H1 (cell line): ENCODE measurements at regions not wholly inside any gene's neighbourhood (a gene's known extent, or its start where the extent isn't known, plus 50 kb on each side); places are given as distances from the start of the nearest gene placed in this dataset.

Source experiments
- CTCF ChIA-PET: fragments of 300-600 bp; sonication (Branson Sonifier 250); formaldehyde crosslinking; loops from one replicate; lab custom pipeline; 2021; ENCODE audit not compliant: partially characterized antibody; lab: Charles Lee
- POLR2A ChIA-PET: fragments of 300-600 bp; sonication (Branson Sonifier 250); formaldehyde crosslinking; loops from one replicate; lab custom pipeline; 2021; ENCODE audit warnings: inconsistent platforms; ENCODE audit not compliant: partially characterized antibody; lab: Charles Lee
- DNase-seq, 2 experiments: peaks; one replicate each; pipeline versions ENCODE4 v3.0.0 to v3.0.0-alpha.2; 2010 to 2022; ENCODE audit warnings: low spot score in 2 of 2, low read depth in 1 of 2, mixed read lengths in 1 of 2
- FAIRE-seq: peaks from 2 replicates; lab custom pipeline; 2011; peaks lifted over from hg19 to GRCh38; lab: Jason Lieb, UNC
- H2AFZ ChIP-seq: 2 replicates; pipeline ENCODE4 v1.8.1; 2012; ENCODE audit warnings: low read length, inconsistent platforms
- H2AK5ac ChIP-seq: 2 replicates; pipeline ENCODE4 v1.6.1; 2013; ENCODE audit warnings: low read depth, low read length
- H2BK120ac ChIP-seq: replicated peaks from 2 replicates; pipeline ENCODE3; 2013; ENCODE audit warnings: low read depth, low read length, inconsistent platforms
- H2BK12ac ChIP-seq: 2 replicates; pipeline ENCODE4 v1.6.1; 2013; ENCODE audit warnings: low read depth, low read length
- H2BK15ac ChIP-seq: 2 replicates; pipeline ENCODE4 v1.6.1; 2013; ENCODE audit warnings: low read length
- H2BK20ac ChIP-seq: 2 replicates; pipeline ENCODE4 v1.6.1; 2013; ENCODE audit warnings: low read length
- H2BK5ac ChIP-seq: 2 replicates; pipeline ENCODE4 v1.6.1; 2013; ENCODE audit warnings: low read depth, low read length
- H3K14ac ChIP-seq: 2 replicates; pipeline ENCODE4 v1.6.1; 2013; ENCODE audit warnings: inconsistent platforms; ENCODE audit not compliant: insufficient read length
- H3K18ac ChIP-seq: 2 replicates; pipeline ENCODE4 v1.6.1; 2013; ENCODE audit warnings: low read length; ENCODE audit errors: extremely low read depth
- H3K23ac ChIP-seq: 2 replicates; pipeline ENCODE4 v1.6.1; 2013; ENCODE audit warnings: inconsistent platforms; ENCODE audit not compliant: insufficient read length
- H3K23me2 ChIP-seq: 2 replicates; pipeline ENCODE4 v1.6.1; 2013; ENCODE audit warnings: low read depth, low read length
- H3K27ac ChIP-seq: 2 replicates; pipeline ENCODE4 v1.6.1; 2011; ENCODE audit warnings: low read depth, low read length, inconsistent platforms
- H3K27me3 ChIP-seq, 4 experiments: replicated peaks in 1 of 4; 1 replicate in 1 of 4; 2 replicates in 3 of 4; pipeline versions ENCODE4 v1.6.1 to v1.8.1; 2011 to 2013; ENCODE audit warnings: low read length in 3 of 4, mild to moderate bottlenecking in 3 of 4, inconsistent platforms in 2 of 4, mixed read lengths in 2 of 4, moderate library complexity in 1 of 4; ENCODE audit not compliant: control insufficient read depth in 3 of 4, insufficient read depth in 3 of 4; ENCODE audit errors: extremely low read depth in 1 of 4
- H3K36me3 ChIP-seq, 4 experiments: 2 replicates each; pipeline versions ENCODE4 v1.6.1 to v1.8.1; 2011 to 2013; ENCODE audit warnings: mild to moderate bottlenecking in 4 of 4, low read length in 3 of 4, moderate library complexity in 2 of 4, control low read depth in 1 of 4, inconsistent platforms in 1 of 4; ENCODE audit not compliant: insufficient read depth in 4 of 4, control insufficient read depth in 2 of 4
- H3K4ac ChIP-seq: replicated peaks from 2 replicates; pipeline ENCODE3; 2013; ENCODE audit warnings: low read length, low read depth, mixed read lengths, inconsistent platforms; ENCODE audit not compliant: insufficient read length
- H3K4me1 ChIP-seq, 4 experiments: replicated peaks in 1 of 4; 1 replicate in 1 of 4; 2 replicates in 3 of 4; pipeline versions ENCODE4 v1.6.1 to v1.8.1; 2011 to 2013; ENCODE audit warnings: low read length in 3 of 4, inconsistent platforms in 2 of 4, mixed read lengths in 1 of 4; ENCODE audit not compliant: insufficient read depth in 4 of 4, control insufficient read depth in 3 of 4
- H3K4me2 ChIP-seq, 2 experiments: 2 replicates each; pipeline versions ENCODE4 v1.6.1 to v1.8.1; 2011 to 2013; ENCODE audit warnings: low read depth in 2 of 2, low read length in 2 of 2, control low read depth in 1 of 2, inconsistent platforms in 1 of 2, mild to moderate bottlenecking in 1 of 2; ENCODE audit not compliant: insufficient read depth in 1 of 2
- H3K4me3 ChIP-seq, 4 experiments: fragments of 200-600, 300-600 bp in 1 of 4; sonication (generic), shearing (Covaris generic), sonication (Bioruptor Twin) in 1 of 4; 2 replicates each; pipeline versions ENCODE4 v1.5.1 to v1.8.1; 2011 to 2016; ENCODE audit warnings: low read length in 4 of 4, low read depth in 3 of 4, control low read depth in 2 of 4, inconsistent platforms in 2 of 4, mild to moderate bottlenecking in 2 of 4, mixed read lengths in 1 of 4, moderate library complexity in 1 of 4; ENCODE audit not compliant: insufficient read depth in 2 of 4; ENCODE audit errors: extremely low read depth in 1 of 4
- H3K56ac ChIP-seq: replicated peaks from 2 replicates; pipeline ENCODE3; 2013; ENCODE audit warnings: low read depth, mild to moderate bottlenecking, mixed read lengths, low read length, inconsistent platforms; ENCODE audit not compliant: insufficient read length
- H3K79me1 ChIP-seq: 2 replicates; pipeline ENCODE4 v1.6.1; 2013; ENCODE audit warnings: low read depth, low read length, control low read depth
- H3K79me2 ChIP-seq, 2 experiments: 2 replicates each; pipeline versions ENCODE4 v1.6.1 to v1.8.1; 2012 to 2013; ENCODE audit warnings: low read length in 2 of 2, mild to moderate bottlenecking in 2 of 2, inconsistent platforms in 1 of 2; ENCODE audit not compliant: insufficient read depth in 2 of 2, control insufficient read depth in 1 of 2
- H3K9ac ChIP-seq, 4 experiments: replicated peaks in 1 of 4; 1 replicate in 1 of 4; 2 replicates in 3 of 4; pipeline versions ENCODE4 v1.6.1 to v1.8.1; 2011 to 2013; ENCODE audit warnings: low read depth in 3 of 4, low read length in 3 of 4, control low read depth in 2 of 4, mild to moderate bottlenecking in 2 of 4, moderate library complexity in 2 of 4, inconsistent platforms in 1 of 4; ENCODE audit errors: extremely low read depth in 1 of 4
- H3K9me3 ChIP-seq, 2 experiments: 2 replicates each; pipeline versions ENCODE4 v1.6.1 to v1.8.1; 2012 to 2013; ENCODE audit warnings: mild to moderate bottlenecking in 2 of 2, moderate library complexity in 2 of 2, control low read depth in 1 of 2, inconsistent platforms in 1 of 2, low read depth in 1 of 2, low read length in 1 of 2, mixed read lengths in 1 of 2; ENCODE audit not compliant: insufficient read depth in 2 of 2
- H4K20me1 ChIP-seq, 2 experiments: replicated peaks in 1 of 2; 2 replicates each; pipeline versions ENCODE3 to v1.8.1; 2011 to 2013; ENCODE audit warnings: inconsistent platforms in 2 of 2, low read length in 2 of 2, mild to moderate bottlenecking in 1 of 2; ENCODE audit not compliant: insufficient read depth in 2 of 2, control insufficient read depth in 1 of 2
- H4K5ac ChIP-seq: 2 replicates; pipeline ENCODE4 v1.6.1; 2013; ENCODE audit warnings: low read length, low read depth, mixed read lengths, inconsistent platforms; ENCODE audit not compliant: insufficient read length
- H4K8ac ChIP-seq: 2 replicates; pipeline ENCODE4 v1.8.0; 2013; ENCODE audit warnings: mild to moderate bottlenecking, moderate library complexity, low read length, inconsistent platforms; ENCODE audit not compliant: insufficient read depth; ENCODE audit errors: extremely low read depth
- H4K91ac ChIP-seq: replicated peaks from 2 replicates; pipeline ENCODE3; 2013; ENCODE audit warnings: low read length, mixed read lengths, inconsistent platforms; ENCODE audit not compliant: insufficient read length
- BACH1 ChIP-seq: IDR thresholded peaks from 2 replicates; pipeline ENCODE4 v1.6.1; 2012; ENCODE audit warnings: low read length, improper control_type of control experiment
- WGBS, 2 experiments: shearing (Covaris generic) in 1 of 2; methylation state at CpG; one replicate each; pipeline versions ENCODE4 v1.1.6 to v1.1.7; 2013 to 2015; ENCODE audit warnings: low lambda C conversion rate in 2 of 2, mixed read lengths in 2 of 2, inconsistent platforms in 1 of 2, low coverage in 1 of 2, missing lambda C conversion rate in 1 of 2; ENCODE audit not compliant: insufficient replicate concordance in 2 of 2, insufficient coverage in 1 of 2, insufficient read length in 1 of 2; ENCODE audit errors: extremely low coverage in 1 of 2, missing lambda C conversion rate in 1 of 2; 5-methylcytosine and 5-hydroxymethylcytosine counted together

- no peak overlapping the region for H3K18ac ChIP-seq
- no peak overlapping the region for H3K23ac ChIP-seq
- H3K14ac ChIP-seq = no peak overlapping the region
- no peaks in the 10 kb centered on the region for H3K79me2 ChIP-seq
- H4K5ac ChIP-seq = no peak overlapping the region
- no peaks in the 10 kb centered on the region for H3K4me1 ChIP-seq
- ChIA-PET POLR2A (no interaction called here), CTCF (no interaction called here)
- TF ChIP-seq BACH1 = no peak
- H4K20me1 ChIP-seq = no peaks in the 10 kb centered on the region
- no peak overlapping the region for H2BK20ac ChIP-seq
- no peaks in the 10 kb centered on the region for H3K27me3 ChIP-seq
- no peak overlapping the region for H4K91ac ChIP-seq
- H2AK5ac ChIP-seq = no peak overlapping the region
- H3K4ac ChIP-seq = no peak overlapping the region
- no peak overlapping the region for H2BK15ac ChIP-seq
- no peaks in the 10 kb centered on the region for H3K36me3 ChIP-seq
- H3K56ac ChIP-seq = no peak overlapping the region
- no peak overlapping the region for H2AFZ ChIP-seq
- H3K9me3 ChIP-seq = no peaks in the 10 kb centered on the region
- FAIRE-seq = no peak
- WGBS, 2 experiments = 82% methylated on average over 1 of the region's 1 CpG; no CpG with 5 or more reads in 1 of the 2 experiments
- no peak overlapping the region for H3K4me2 ChIP-seq
- H2BK12ac ChIP-seq = no peak overlapping the region
- peak overlapping the region; percentile 43 for H2BK120ac ChIP-seq
- DNase-seq = no peak
- H3K23me2 ChIP-seq = no peaks in the 10 kb centered on the region
- no peaks in the 10 kb centered on the region for H3K79me1 ChIP-seq
- no peak overlapping the region for H3K27ac ChIP-seq
- no peak overlapping the region for H3K9ac ChIP-seq
- H4K8ac ChIP-seq = no peak overlapping the region
- H3K4me3 ChIP-seq = no peak overlapping the region
- no peak overlapping the region for H2BK5ac ChIP-seq
Measured at GRCh38 chr16:63695347-63695746, 1426.5 kb downstream of the CDH11 start.
